ENCODE measurements at regions not wholly inside any gene's neighbourhood (a gene's known extent, or its start where the extent isn't known, plus 50 kb on each side); places are given as distances from the start of the nearest gene placed in this dataset.

GRCh38 chr5:107017616-107018015 lies 653.1 kb downstream of the EFNA5 start:
- Mint-ChIP-seq H3K36me3 (ENCODE audit: insufficient read depth, unreplicated experiment) (no peaks in the 10 kb centered on the region), H3K27ac (ENCODE audit: low read depth, unreplicated experiment) (no peak overlapping the region), H3K4me3 (ENCODE audit: unreplicated experiment) (no peak overlapping the region), H3K27me3 (ENCODE audit: insufficient read depth, unreplicated experiment) (no peaks in the 10 kb centered on the region), H3K9me3 (ENCODE audit: unreplicated experiment) (peaks cover 6% of the 10 kb centered on the region), H3K4me1 (ENCODE audit: insufficient read depth, unreplicated experiment) (no peaks in the 10 kb centered on the region)
- no TSS peak for BruUV-seq (replicated peaks)
- TF ChIP-seq CTCF (IDR thresholded peaks at IDR 0.05; ENCODE audit: unreplicated experiment), result no peak
- POLR2A ChIA-PET, result no interaction called here
- CTCF ChIA-PET, result no interaction called here
- intact Hi-C loops (cut with micrococcal nuclease), result no loop called here
- DNase-seq (ENCODE audit: unreplicated experiment), result no peak

- no peaks in the 10 kb centered on the region for H3K4me1 Mint-ChIP-seq (ENCODE audit: insufficient read depth, unreplicated experiment)
- CTCF ChIA-PET, result no interaction called here
- POLR2A ChIA-PET, result no interaction called here
- intact Hi-C loops (cut with micrococcal nuclease), result no loop called here
- no peaks in the 10 kb centered on the region for H3K36me3 Mint-ChIP-seq (ENCODE audit: insufficient read depth, unreplicated experiment)
- TF ChIP-seq CTCF (IDR thresholded peaks at IDR 0.05; ENCODE audit: unreplicated experiment), result no peak
- no TSS peak for BruUV-seq (replicated peaks)
- DNase-seq (ENCODE audit: unreplicated experiment), result no peak
- peaks cover under 1% of the 10 kb centered on the region for H3K9me3 Mint-ChIP-seq (ENCODE audit: unreplicated experiment)
- no peak overlapping the region for H3K27ac Mint-ChIP-seq (ENCODE audit: low read depth, unreplicated experiment)
- no peak overlapping the region for H3K4me3 Mint-ChIP-seq (ENCODE audit: unreplicated experiment)
- H3K27me3 Mint-ChIP-seq (ENCODE audit: insufficient read depth, unreplicated experiment), result no peaks in the 10 kb centered on the region
Observed at GRCh38 chr5:107012371-107012770, 658.4 kb downstream of the EFNA5 start.

GRCh38 chr5:107011605-107012004 lies 659.1 kb downstream of the EFNA5 start:
- no peak for DNase-seq (ENCODE audit: unreplicated experiment)
- Mint-ChIP-seq H3K4me1 (ENCODE audit: insufficient read depth, unreplicated experiment) (no peaks in the 10 kb centered on the region), H3K27ac (ENCODE audit: low read depth, unreplicated experiment) (no peak overlapping the region), H3K36me3 (ENCODE audit: insufficient read depth, unreplicated experiment) (no peaks in the 10 kb centered on the region), H3K27me3 (ENCODE audit: insufficient read depth, unreplicated experiment) (no peaks in the 10 kb centered on the region), H3K9me3 (ENCODE audit: unreplicated experiment) (no peaks in the 10 kb centered on the region), H3K4me3 (ENCODE audit: unreplicated experiment) (no peak overlapping the region)
- CTCF ChIA-PET, result no interaction called here
- no TSS peak for BruUV-seq (replicated peaks)
- no peak for TF ChIP-seq CTCF (IDR thresholded peaks at IDR 0.05; ENCODE audit: unreplicated experiment)
- POLR2A ChIA-PET, result no interaction called here
- intact Hi-C loops (cut with micrococcal nuclease), result no loop called here

GRCh38 chr5:107010060-107010459 lies 660.7 kb downstream of the EFNA5 start:
- POLR2A ChIA-PET, result no interaction called here
- Mint-ChIP-seq H3K4me3 (ENCODE audit: unreplicated experiment) (no peak overlapping the region), H3K27me3 (ENCODE audit: insufficient read depth, unreplicated experiment) (no peaks in the 10 kb centered on the region), H3K9me3 (ENCODE audit: unreplicated experiment) (no peaks in the 10 kb centered on the region), H3K4me1 (ENCODE audit: insufficient read depth, unreplicated experiment) (no peaks in the 10 kb centered on the region), H3K36me3 (ENCODE audit: insufficient read depth, unreplicated experiment) (no peaks in the 10 kb centered on the region), H3K27ac (ENCODE audit: low read depth, unreplicated experiment) (no peak overlapping the region)
- CTCF ChIA-PET, result no interaction called here
- no peak for TF ChIP-seq CTCF (IDR thresholded peaks at IDR 0.05; ENCODE audit: unreplicated experiment)
- BruUV-seq (replicated peaks), result no TSS peak
- DNase-seq (ENCODE audit: unreplicated experiment), result no peak
- intact Hi-C loops (cut with micrococcal nuclease), result no loop called here

All from MCF 10A (cell line).